Esophagus muscularis mucosa (tissue), 4 donors: ENCODE measurements at regions not wholly inside any gene's neighbourhood (a gene's known extent, or its start where the extent isn't known, plus 50 kb on each side); places are given as distances from the start of the nearest gene placed in this dataset.

Experiments used
- CTCF ChIP-seq, 3 experiments: fragments of 200-600 bp in 2 of 3; fragments of 450-650 bp in 1 of 3; sonication (generic) in 2 of 3; IDR thresholded peaks; one replicate each; pipeline ENCODE4 v1.5.1; 2017 to 2019; ENCODE audit warnings: antibody characterized with exemption in 3 of 3, mild to moderate bottlenecking in 2 of 3, moderate library complexity in 1 of 3
- EP300 ChIP-seq: sonication (generic); formaldehyde crosslinking; IDR thresholded peaks from one replicate; pipeline ENCODE4 v1.6.1; 2017; ENCODE audit warnings: antibody characterized with exemption
- POLR2A ChIP-seq: fragments of 450-650 bp; IDR thresholded peaks from one replicate; pipeline ENCODE4 v1.6.1; 2017; ENCODE audit warnings: antibody characterized with exemption, moderate library complexity, mild to moderate bottlenecking, low read depth

- TF ChIP-seq CTCF (IDR thresholded peaks at IDR 0.05) (no peak), POLR2A (no peak), EP300 (no peak)
These were observed 210.7 kb upstream of the DMRT1 start for GRCh38 chr9:630817-631216.
